ENCODE measurements at regions not wholly inside any gene's neighbourhood (a gene's known extent, or its start where the extent isn't known, plus 50 kb on each side); places are given as distances from the start of the nearest gene placed in this dataset.

- TF ChIP-seq CTCF (IDR thresholded peaks at IDR 0.05): no peak
- no peak for TF ChIP-seq POLR2A (IDR thresholded peaks at IDR 0.05)
- TF ChIP-seq POLR2AphosphoS5 (IDR thresholded peaks at IDR 0.05): no peak
- no peak for TF ChIP-seq EP300 (IDR thresholded peaks at IDR 0.05)
These were observed 150.6 kb upstream of the FUT8 start for GRCh38 chr14:65261946-65262345.
